ENCODE measurements at regions not wholly inside any gene's neighbourhood (a gene's known extent, or its start where the extent isn't known, plus 50 kb on each side); places are given as distances from the start of the nearest gene placed in this dataset.

- 100% methylated on average over 2 of the region's 5 CpGs for WGBS (ENCODE audit: insufficient coverage)
- POLR2A ChIA-PET, result no interaction called here
- peaks cover 0 to 3% (median 2%) of the 10 kb centered on the region in 5 experiments for H3K27me3 ChIP-seq (replicated peaks in 2 of 5; ENCODE audit: control insufficient read depth in 4 of 5, insufficient read depth in 5 of 5, low read length in 4 of 5)
- no peaks in the 10 kb centered on the region for H3K36me3 ChIP-seq (ENCODE audit: control insufficient read depth in 4 of 4, insufficient read depth in 4 of 4, low read length in 3 of 4)
- H3K27ac ChIP-seq (ENCODE audit: insufficient read depth in 1 of 2, low read depth in 1 of 2, low read length in 2 of 2, poor library complexity in 1 of 2, severe bottlenecking in 2 of 2), result no peak overlapping the region
- no peak for DNase-seq
- CTCF ChIA-PET, result no interaction called here
- H3K4me3 ChIP-seq (ENCODE audit: control insufficient read depth in 1 of 7, extremely low read depth in 1 of 7, insufficient read depth in 4 of 7, low read depth in 2 of 7, low read length in 6 of 7), result no peak overlapping the region
- H3K9me3 ChIP-seq (ENCODE audit: control extremely low read depth in 1 of 5, control insufficient read depth in 4 of 5, insufficient read depth in 2 of 5, low read depth in 1 of 5, low read length in 4 of 5), result peaks cover 0 to 1% (median 0%) of the 10 kb centered on the region in 5 experiments
- no peaks in the 10 kb centered on the region for H3K4me1 ChIP-seq (ENCODE audit: control extremely low read depth in 1 of 4, control insufficient read depth in 4 of 4, insufficient read depth in 4 of 4, low read length in 3 of 4)
Observed at GRCh38 chr12:125267114-125267513, 201.9 kb downstream of the AACS start.

GRCh38 chr12:125269276-125269675 lies 204.0 kb downstream of the AACS start:
- DNase-seq, result no peak
- ChIA-PET POLR2A (no interaction called here), CTCF (interaction anchor here (1.5 kb wide), 1 partner anchor 16 kb away, joined by 3 read pairs; no protein-coding TSS in a partner anchor)
- Histone ChIP-seq H3K4me3 (ENCODE audit: control insufficient read depth in 1 of 7, extremely low read depth in 1 of 7, insufficient read depth in 4 of 7, low read depth in 2 of 7, low read length in 6 of 7) (no peak overlapping the region), H3K27ac (ENCODE audit: insufficient read depth in 1 of 2, low read depth in 1 of 2, low read length in 2 of 2, poor library complexity in 1 of 2, severe bottlenecking in 2 of 2) (no peak overlapping the region), H3K36me3 (ENCODE audit: control insufficient read depth in 4 of 4, insufficient read depth in 4 of 4, low read length in 3 of 4) (no peaks in the 10 kb centered on the region), H3K9me3 (ENCODE audit: control extremely low read depth in 1 of 5, control insufficient read depth in 4 of 5, insufficient read depth in 2 of 5, low read depth in 1 of 5, low read length in 4 of 5) (peaks cover 0 to 1% (median 0%) of the 10 kb centered on the region in 5 experiments), H3K4me1 (ENCODE audit: control extremely low read depth in 1 of 4, control insufficient read depth in 4 of 4, insufficient read depth in 4 of 4, low read length in 3 of 4) (no peaks in the 10 kb centered on the region), H3K27me3 (replicated peaks in 2 of 5; ENCODE audit: control insufficient read depth in 4 of 5, insufficient read depth in 5 of 5, low read length in 4 of 5) (peaks cover 0 to 6% (median 2%) of the 10 kb centered on the region in 5 experiments)
- WGBS (ENCODE audit: insufficient coverage), result 64% methylated on average over 5 of the region's 5 CpGs

- no peak for DNase-seq
- Histone ChIP-seq H3K4me3 (ENCODE audit: control insufficient read depth in 1 of 7, extremely low read depth in 1 of 7, insufficient read depth in 4 of 7, low read depth in 2 of 7, low read length in 6 of 7) (no peak overlapping the region), H3K27ac (ENCODE audit: insufficient read depth in 1 of 2, low read depth in 1 of 2, low read length in 2 of 2, poor library complexity in 1 of 2, severe bottlenecking in 2 of 2) (no peak overlapping the region), H3K27me3 (replicated peaks in 2 of 5; ENCODE audit: control insufficient read depth in 4 of 5, insufficient read depth in 5 of 5, low read length in 4 of 5) (peaks cover 0 to 6% (median 2%) of the 10 kb centered on the region in 5 experiments), H3K36me3 (ENCODE audit: control insufficient read depth in 4 of 4, insufficient read depth in 4 of 4, low read length in 3 of 4) (no peaks in the 10 kb centered on the region), H3K4me1 (ENCODE audit: control extremely low read depth in 1 of 4, control insufficient read depth in 4 of 4, insufficient read depth in 4 of 4, low read length in 3 of 4) (no peaks in the 10 kb centered on the region), H3K9me3 (ENCODE audit: control extremely low read depth in 1 of 5, control insufficient read depth in 4 of 5, insufficient read depth in 2 of 5, low read depth in 1 of 5, low read length in 4 of 5) (no peaks in the 10 kb centered on the region)
- ChIA-PET POLR2A (no interaction called here), CTCF (no interaction called here)
- WGBS (ENCODE audit: insufficient coverage), result 80% methylated on average over 4 of the region's 4 CpGs
Observed at GRCh38 chr12:125271892-125272291, 206.7 kb downstream of the AACS start.

GRCh38 chr12:125272383-125272933 lies 207.2 kb downstream of the AACS start:
- Histone ChIP-seq H3K4me3 (ENCODE audit: control insufficient read depth in 1 of 7, extremely low read depth in 1 of 7, insufficient read depth in 4 of 7, low read depth in 2 of 7, low read length in 6 of 7) (no peak overlapping the region), H3K36me3 (ENCODE audit: control insufficient read depth in 4 of 4, insufficient read depth in 4 of 4, low read length in 3 of 4) (no peaks in the 10 kb centered on the region), H3K4me1 (ENCODE audit: control extremely low read depth in 1 of 4, control insufficient read depth in 4 of 4, insufficient read depth in 4 of 4, low read length in 3 of 4) (no peaks in the 10 kb centered on the region), H3K9me3 (ENCODE audit: control extremely low read depth in 1 of 5, control insufficient read depth in 4 of 5, insufficient read depth in 2 of 5, low read depth in 1 of 5, low read length in 4 of 5) (no peaks in the 10 kb centered on the region), H3K27me3 (replicated peaks in 2 of 5; ENCODE audit: control insufficient read depth in 4 of 5, insufficient read depth in 5 of 5, low read length in 4 of 5) (peaks cover 0 to 6% (median 2%) of the 10 kb centered on the region in 5 experiments), H3K27ac (ENCODE audit: insufficient read depth in 1 of 2, low read depth in 1 of 2, low read length in 2 of 2, poor library complexity in 1 of 2, severe bottlenecking in 2 of 2) (no peak overlapping the region)
- DNase-seq, result no peak
- WGBS (ENCODE audit: insufficient coverage), result 91% methylated on average over 8 of the region's 14 CpGs
- POLR2A ChIA-PET, result no interaction called here
- CTCF ChIA-PET, result no interaction called here

GRCh38 chr12:125276567-125276966 lies 211.3 kb downstream of the AACS start:
- no peak for DNase-seq
- 88% methylated on average over 9 of the region's 10 CpGs for WGBS (ENCODE audit: insufficient coverage)
- Histone ChIP-seq H3K4me1 (ENCODE audit: control extremely low read depth in 1 of 4, control insufficient read depth in 4 of 4, insufficient read depth in 4 of 4, low read length in 3 of 4) (peaks cover 0 to 3% (median 0%) of the 10 kb centered on the region in 4 experiments), H3K27me3 (replicated peaks in 2 of 5; ENCODE audit: control insufficient read depth in 4 of 5, insufficient read depth in 5 of 5, low read length in 4 of 5) (peaks cover 0 to 32% (median 10%) of the 10 kb centered on the region in 5 experiments), H3K27ac (ENCODE audit: insufficient read depth in 1 of 2, low read depth in 1 of 2, low read length in 2 of 2, poor library complexity in 1 of 2, severe bottlenecking in 2 of 2) (no peak overlapping the region), H3K9me3 (ENCODE audit: control extremely low read depth in 1 of 5, control insufficient read depth in 4 of 5, insufficient read depth in 2 of 5, low read depth in 1 of 5, low read length in 4 of 5) (no peaks in the 10 kb centered on the region), H3K4me3 (ENCODE audit: control insufficient read depth in 1 of 7, extremely low read depth in 1 of 7, insufficient read depth in 4 of 7, low read depth in 2 of 7, low read length in 6 of 7) (no peak overlapping the region), H3K36me3 (ENCODE audit: control insufficient read depth in 4 of 4, insufficient read depth in 4 of 4, low read length in 3 of 4) (no peaks in the 10 kb centered on the region)
- POLR2A ChIA-PET, result no interaction called here
- CTCF ChIA-PET, result no interaction called here

- no peak for DNase-seq
- Histone ChIP-seq H3K4me3 (ENCODE audit: control insufficient read depth in 1 of 7, extremely low read depth in 1 of 7, insufficient read depth in 4 of 7, low read depth in 2 of 7, low read length in 6 of 7) (no peak overlapping the region), H3K27ac (ENCODE audit: insufficient read depth in 1 of 2, low read depth in 1 of 2, low read length in 2 of 2, poor library complexity in 1 of 2, severe bottlenecking in 2 of 2) (no peak overlapping the region), H3K36me3 (ENCODE audit: control insufficient read depth in 4 of 4, insufficient read depth in 4 of 4, low read length in 3 of 4) (no peaks in the 10 kb centered on the region), H3K4me1 (ENCODE audit: control extremely low read depth in 1 of 4, control insufficient read depth in 4 of 4, insufficient read depth in 4 of 4, low read length in 3 of 4) (peaks cover 0 to 3% (median 0%) of the 10 kb centered on the region in 4 experiments), H3K27me3 (replicated peaks in 2 of 5; ENCODE audit: control insufficient read depth in 4 of 5, insufficient read depth in 5 of 5, low read length in 4 of 5) (peaks cover 0 to 43% (median 10%) of the 10 kb centered on the region in 5 experiments), H3K9me3 (ENCODE audit: control extremely low read depth in 1 of 5, control insufficient read depth in 4 of 5, insufficient read depth in 2 of 5, low read depth in 1 of 5, low read length in 4 of 5) (no peaks in the 10 kb centered on the region)
- WGBS (ENCODE audit: insufficient coverage), result 23% methylated on average over 19 of the region's 20 CpGs
- POLR2A ChIA-PET, result no interaction called here
- CTCF ChIA-PET, result no interaction called here
Observed at GRCh38 chr12:125280482-125281377, 215.5 kb downstream of the AACS start.

GRCh38 chr12:125282921-125283320 lies 217.7 kb downstream of the AACS start:
- Histone ChIP-seq H3K36me3 (ENCODE audit: control insufficient read depth in 4 of 4, insufficient read depth in 4 of 4, low read length in 3 of 4) (no peaks in the 10 kb centered on the region), H3K9me3 (ENCODE audit: control extremely low read depth in 1 of 5, control insufficient read depth in 4 of 5, insufficient read depth in 2 of 5, low read depth in 1 of 5, low read length in 4 of 5) (no peaks in the 10 kb centered on the region), H3K27me3 (replicated peaks in 2 of 5; ENCODE audit: control insufficient read depth in 4 of 5, insufficient read depth in 5 of 5, low read length in 4 of 5) (peaks cover 0 to 41% (median 10%) of the 10 kb centered on the region in 5 experiments), H3K4me1 (ENCODE audit: control extremely low read depth in 1 of 4, control insufficient read depth in 4 of 4, insufficient read depth in 4 of 4, low read length in 3 of 4) (peaks cover 0 to 3% (median 0%) of the 10 kb centered on the region in 4 experiments), H3K4me3 (ENCODE audit: control insufficient read depth in 1 of 7, extremely low read depth in 1 of 7, insufficient read depth in 4 of 7, low read depth in 2 of 7, low read length in 6 of 7) (no peak overlapping the region), H3K27ac (ENCODE audit: insufficient read depth in 1 of 2, low read depth in 1 of 2, low read length in 2 of 2, poor library complexity in 1 of 2, severe bottlenecking in 2 of 2) (no peak overlapping the region)
- CTCF ChIA-PET, result no interaction called here
- DNase-seq, result no peak
- POLR2A ChIA-PET, result interaction anchor here (0.6 kb wide), 1 partner anchor 16 kb away, joined by 7 read pairs; no protein-coding TSS in a partner anchor
- WGBS (ENCODE audit: insufficient coverage), result 98% methylated on average over 6 of the region's 7 CpGs

All from common myeloid progenitor, CD34-positive (primary cell).